Adrenal gland (tissue), 5 donors: ENCODE measurements at regions not wholly inside any gene's neighbourhood (a gene's known extent, or its start where the extent isn't known, plus 50 kb on each side); places are given as distances from the start of the nearest gene placed in this dataset.

Experiments
- CTCF ChIP-seq, 6 experiments: fragments of 450-650 bp in 4 of 6; fragments of 200-600 bp in 2 of 6; sonication (generic) in 1 of 6; IDR thresholded peaks; 1 replicate in 5 of 6; 2 replicates in 1 of 6; pipeline versions ENCODE4 v1.5.1 to v1.8.0; 2016 to 2021; ENCODE audit warnings: antibody characterized with exemption in 6 of 6, mild to moderate bottlenecking in 2 of 6, moderate library complexity in 1 of 6
- POLR2A ChIP-seq, 2 donors: fragments of 450-650 bp; IDR thresholded peaks; one replicate each; pipeline ENCODE4 v1.6.1; 2017; ENCODE audit warnings: antibody characterized with exemption in 2 of 2, mild to moderate bottlenecking in 2 of 2, moderate library complexity in 1 of 2
- donor health status: DM: no; HTN: no; CAD: no.

GRCh38 chr18:22307528-22307927 is 110.2 kb downstream of the CTAGE1 start:
- TF ChIP-seq CTCF (IDR thresholded peaks at IDR 0.05) = no peak
- TF ChIP-seq POLR2A (IDR thresholded peaks at IDR 0.05) = no peak
